BLaER1 treated with 17β-estradiol and CSF1 and Interleukin-3, amounts not matched to agents 10 nM and 100 nM (cell line): ENCODE measurements at regions not wholly inside any gene's neighbourhood (a gene's known extent, or its start where the extent isn't known, plus 50 kb on each side); places are given as distances from the start of the nearest gene placed in this dataset.

Experiments used
- H3K27ac ChIP-seq, 11 experiments: shearing (Covaris generic); formaldehyde crosslinking; 2 replicates each; pipeline ENCODE4 v1.8.1; 2022
- H3K27me3 ChIP-seq, 11 experiments: shearing (Covaris generic); formaldehyde crosslinking; 2 replicates each; pipeline ENCODE4 v1.8.1; 2022
- H3K36me3 ChIP-seq, 11 experiments: shearing (Covaris generic); formaldehyde crosslinking; 2 replicates each; pipeline ENCODE4 v1.8.1; 2022
- H3K4me1 ChIP-seq, 10 experiments: shearing (Covaris generic); formaldehyde crosslinking; 2 replicates each; pipeline ENCODE4 v1.8.1; 2022
- H3K4me2 ChIP-seq, 11 experiments: shearing (Covaris generic); formaldehyde crosslinking; 2 replicates each; pipeline ENCODE4 v1.8.1; 2022
- H3K4me3 ChIP-seq, 10 experiments: shearing (Covaris generic); formaldehyde crosslinking; 2 replicates each; pipeline ENCODE4 v1.8.1; 2022
- H3K9ac ChIP-seq, 11 experiments: shearing (Covaris generic); formaldehyde crosslinking; 2 replicates each; pipeline ENCODE4 v1.8.1; 2022
- H3K9me3 ChIP-seq, 11 experiments: shearing (Covaris generic); formaldehyde crosslinking; replicated peaks in 1 of 11; 2 replicates each; pipeline ENCODE4 v1.8.1; 2022
- H4K20me1 ChIP-seq, 11 experiments: shearing (Covaris generic); formaldehyde crosslinking; 2 replicates each; pipeline ENCODE4 v1.8.1; 2022
- Cebpa-rat ChIP-seq, 11 experiments: shearing (Covaris generic); IDR thresholded peaks; 2 replicates each; pipeline ENCODE4 v1.8.1; 2022

GRCh38 chr1:29603622-29604021 lies 367.3 kb downstream of the PTPRU start:
- Histone ChIP-seq H3K27me3 (no peaks in the 10 kb centered on the region), H3K9ac (no peak overlapping the region), H3K4me1 (peaks cover 0 to 1% (median 0%) of the 10 kb centered on the region in 10 experiments; a peak in 1 of 20 replicates), H3K36me3 (no peaks in the 10 kb centered on the region), H3K4me3 (no peak overlapping the region), H3K27ac (no peak overlapping the region), H3K4me2 (no peak overlapping the region), H3K9me3 (peaks cover 24 to 43% (median 34%) of the 10 kb centered on the region in 11 experiments), H4K20me1 (no peaks in the 10 kb centered on the region)
- TF ChIP-seq Cebpa-rat (IDR thresholded peaks at IDR 0.05): no peak

GRCh38 chr1:29602203-29602602 lies 365.9 kb downstream of the PTPRU start:
- H3K4me3 ChIP-seq: no peak overlapping the region
- no peak for TF ChIP-seq Cebpa-rat (IDR thresholded peaks at IDR 0.05)
- H3K4me2 ChIP-seq: no peak overlapping the region
- no peaks in the 10 kb centered on the region for H4K20me1 ChIP-seq
- H3K4me1 ChIP-seq: peaks cover 0 to 6% (median 0%) of the 10 kb centered on the region in 10 experiments; a peak in 1 of 20 replicates
- H3K27me3 ChIP-seq: no peaks in the 10 kb centered on the region
- no peak overlapping the region for H3K27ac ChIP-seq
- H3K9ac ChIP-seq: no peak overlapping the region
- peaks cover 10 to 29% (median 20%) of the 10 kb centered on the region in 11 experiments; a peak in 18 of 22 replicates for H3K9me3 ChIP-seq
- H3K36me3 ChIP-seq: no peaks in the 10 kb centered on the region

DNA sequence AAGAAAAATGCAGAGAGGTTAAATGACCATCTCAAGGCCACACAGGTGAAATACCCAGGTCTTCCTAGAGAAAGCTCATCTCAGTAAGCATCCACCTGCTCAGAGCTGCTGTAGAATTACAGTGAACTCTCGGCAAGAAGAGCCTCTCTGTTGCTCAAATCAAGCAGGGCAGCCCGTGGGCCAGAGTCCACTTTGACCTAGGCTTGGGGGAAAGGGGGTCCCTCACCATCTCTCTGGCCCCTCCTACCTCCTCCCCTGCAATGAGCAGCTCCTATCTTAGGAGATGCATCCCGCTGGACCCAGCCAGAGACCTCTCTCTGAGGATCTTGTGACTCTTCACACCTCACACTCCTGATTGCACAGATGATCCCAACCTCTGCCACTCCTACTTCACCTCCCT lies 364.7 kb downstream of the PTPRU start:
- peaks cover 0 to 6% (median 0%) of the 10 kb centered on the region in 10 experiments; a peak in 1 of 20 replicates for H3K4me1 ChIP-seq
- no peak overlapping the region for H3K27ac ChIP-seq
- H3K4me3 ChIP-seq: no peak overlapping the region
- no peaks in the 10 kb centered on the region for H4K20me1 ChIP-seq
- no peak overlapping the region for H3K9ac ChIP-seq
- H3K27me3 ChIP-seq: no peaks in the 10 kb centered on the region
- no peak for TF ChIP-seq Cebpa-rat (IDR thresholded peaks at IDR 0.05)
- peaks cover 2 to 21% (median 14%) of the 10 kb centered on the region in 11 experiments; a peak in 16 of 22 replicates for H3K9me3 ChIP-seq
- H3K36me3 ChIP-seq: no peaks in the 10 kb centered on the region
- H3K4me2 ChIP-seq: no peak overlapping the region

DNA sequence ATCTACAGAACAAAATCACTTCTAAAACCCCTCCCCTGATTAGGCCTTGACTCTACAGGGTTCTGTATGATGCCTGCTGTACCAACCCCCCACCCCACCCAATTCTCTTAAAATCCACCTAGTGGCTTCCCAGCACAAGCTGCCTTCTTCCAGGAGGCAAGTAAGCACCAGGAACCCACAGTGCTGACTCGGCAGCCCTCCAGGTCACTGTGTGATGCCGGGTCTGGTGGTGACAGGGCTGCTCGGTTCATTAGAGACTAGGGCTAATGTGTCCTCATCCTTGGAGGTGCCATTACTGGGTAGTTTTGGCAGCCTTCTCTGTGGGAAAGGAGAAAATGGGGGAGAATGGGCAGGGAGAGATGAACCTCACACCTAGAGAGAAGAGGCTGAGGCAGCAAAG lies 363.5 kb downstream of the PTPRU start:
- Histone ChIP-seq H3K36me3 (no peaks in the 10 kb centered on the region), H3K9me3 (peaks cover 0 to 9% (median 3%) of the 10 kb centered on the region in 11 experiments; a peak in 4 of 22 replicates), H3K27me3 (no peaks in the 10 kb centered on the region), H3K4me1 (peaks cover 0 to 6% (median 0%) of the 10 kb centered on the region in 10 experiments; a peak in 1 of 20 replicates), H4K20me1 (no peaks in the 10 kb centered on the region; a peak in 1 of 22 replicates), H3K4me3 (no peak overlapping the region), H3K27ac (no peak overlapping the region), H3K9ac (no peak overlapping the region), H3K4me2 (no peak overlapping the region)
- TF ChIP-seq Cebpa-rat (IDR thresholded peaks at IDR 0.05): no peak

GRCh38 chr1:29599071-29599470 lies 362.7 kb downstream of the PTPRU start:
- Histone ChIP-seq H3K4me2 (0 out of 22 replicates have a peak overlapping the region, but pooled peaks of 1 of the 11 experiments have one; percentile 3), H3K36me3 (no peaks in the 10 kb centered on the region), H3K9me3 (peaks cover 0 to 8% (median 0%) of the 10 kb centered on the region in 11 experiments; a peak in 1 of 22 replicates), H3K4me3 (no peak overlapping the region), H3K27me3 (no peaks in the 10 kb centered on the region), H3K9ac (no peak overlapping the region), H3K4me1 (peaks cover 0 to 6% (median 0%) of the 10 kb centered on the region in 10 experiments; a peak in 1 of 20 replicates), H4K20me1 (peaks cover 0 to 3% (median 0%) of the 10 kb centered on the region in 11 experiments; a peak in 1 of 22 replicates), H3K27ac (no peak overlapping the region)
- TF ChIP-seq Cebpa-rat (IDR thresholded peaks at IDR 0.05): no peak

DNA sequence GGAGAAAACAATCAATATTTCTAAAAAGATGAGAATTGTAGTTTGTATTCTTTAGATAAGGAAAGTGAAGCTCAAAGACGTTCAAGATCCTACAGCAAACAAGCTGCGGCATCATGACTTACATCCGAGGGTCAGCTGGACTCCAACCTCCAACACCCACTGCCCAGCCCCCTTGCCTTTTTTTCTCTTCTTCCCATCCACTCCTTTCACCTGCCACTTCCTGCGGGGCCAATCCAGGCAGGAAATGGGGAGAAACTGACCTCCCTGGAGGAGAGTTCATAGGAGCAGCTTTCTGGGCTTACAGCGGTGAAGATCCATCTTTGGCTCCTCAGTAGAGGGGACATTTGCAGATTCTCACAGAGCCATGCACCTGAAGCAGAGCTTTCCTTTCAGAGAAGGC lies 361.5 kb downstream of the PTPRU start:
- no peaks in the 10 kb centered on the region for H3K27me3 ChIP-seq
- TF ChIP-seq Cebpa-rat (IDR thresholded peaks at IDR 0.05): no peak
- H3K36me3 ChIP-seq: no peaks in the 10 kb centered on the region

GRCh38 chr1:29593601-29594382 lies 357.5 kb downstream of the PTPRU start:
- Histone ChIP-seq H4K20me1 (peaks cover 0 to 19% (median 0%) of the 10 kb centered on the region in 11 experiments; a peak in 4 of 22 replicates), H3K27ac (no peak overlapping the region), H3K9ac (no peak overlapping the region), H3K4me2 (no peak overlapping the region), H3K36me3 (no peaks in the 10 kb centered on the region), H3K27me3 (no peaks in the 10 kb centered on the region; a peak in 1 of 22 replicates), H3K4me3 (no peak overlapping the region), H3K9me3 (no peaks in the 10 kb centered on the region), H3K4me1 (peaks cover 16 to 31% (median 22%) of the 10 kb centered on the region in 10 experiments)
- no peak for TF ChIP-seq Cebpa-rat (IDR thresholded peaks at IDR 0.05)

More for the DNA sequence above, 361.5 kb downstream of the PTPRU start:
- H3K4me2 ChIP-seq: peak overlapping the region in 2 of 11 experiments; percentile 3 to 21; a peak in 1 of 22 replicates
- peaks cover 0 to 8% (median 0%) of the 10 kb centered on the region in 11 experiments; a peak in 1 of 22 replicates for H3K9me3 ChIP-seq
- H3K4me3 ChIP-seq: no peak overlapping the region
- peaks cover 0 to 6% (median under 1%) of the 10 kb centered on the region in 10 experiments; a peak in 5 of 20 replicates for H3K4me1 ChIP-seq
- H3K27ac ChIP-seq: no peak overlapping the region
- no peak overlapping the region for H3K9ac ChIP-seq
- H4K20me1 ChIP-seq: peaks cover 0 to 10% (median 0%) of the 10 kb centered on the region in 11 experiments; a peak in 1 of 22 replicates

- H3K27ac ChIP-seq: no peak overlapping the region
- H3K36me3 ChIP-seq: no peaks in the 10 kb centered on the region
- peak overlapping the region in 3 of 11 experiments; percentile 18 to 22 (median 20); a peak in 3 of 22 replicates for H3K4me2 ChIP-seq
- no peak overlapping the region for H3K9ac ChIP-seq
- H3K27me3 ChIP-seq: no peaks in the 10 kb centered on the region; a peak in 1 of 22 replicates
- H3K4me1 ChIP-seq: peaks cover 16 to 31% (median 18%) of the 10 kb centered on the region in 10 experiments
- H3K4me3 ChIP-seq: no peak overlapping the region
- no peak for TF ChIP-seq Cebpa-rat (IDR thresholded peaks at IDR 0.05)
- H4K20me1 ChIP-seq: peaks cover 0 to 19% (median 0%) of the 10 kb centered on the region in 11 experiments; a peak in 4 of 22 replicates
- H3K9me3 ChIP-seq: no peaks in the 10 kb centered on the region
Measured at GRCh38 chr1:29592731-29593130, 356.4 kb downstream of the PTPRU start.

DNA sequence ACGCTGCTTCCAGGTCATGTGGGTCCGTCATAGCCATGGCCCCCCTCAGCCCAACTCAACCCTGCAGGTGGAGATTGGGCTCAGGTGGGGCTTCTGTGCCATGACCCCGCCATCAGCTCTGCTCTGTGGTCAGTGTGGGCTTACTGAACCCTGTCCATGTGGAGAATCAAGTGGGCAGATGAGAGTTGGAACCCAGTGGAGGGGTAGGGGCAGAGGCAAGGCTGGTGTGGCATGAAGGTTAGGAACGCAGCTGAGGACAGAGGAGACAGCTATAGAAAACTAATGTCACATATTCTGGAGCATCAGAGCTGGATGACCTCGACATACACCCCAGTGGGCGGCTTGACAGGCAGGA lies 355.9 kb downstream of the PTPRU start:
- Histone ChIP-seq H3K9me3 (no peaks in the 10 kb centered on the region), H3K4me2 (peak overlapping the region in 6 of 11 experiments; percentile 22 to 68 (median 64); a peak in 4 of 22 replicates), H3K9ac (no peak overlapping the region), H3K27me3 (no peaks in the 10 kb centered on the region; a peak in 1 of 22 replicates), H4K20me1 (peaks cover 0 to 19% (median 0%) of the 10 kb centered on the region in 11 experiments; a peak in 4 of 22 replicates), H3K27ac (no peak overlapping the region), H3K36me3 (no peaks in the 10 kb centered on the region), H3K4me3 (no peak overlapping the region), H3K4me1 (peaks cover 16 to 31% (median 19%) of the 10 kb centered on the region in 10 experiments)
- TF ChIP-seq Cebpa-rat (IDR thresholded peaks at IDR 0.05): no peak
